ENCODE measurements at regions not wholly inside any gene's neighbourhood (a gene's known extent, or its start where the extent isn't known, plus 50 kb on each side); places are given as distances from the start of the nearest gene placed in this dataset.
A peak's percentile ranks its signal among the peaks of the same experiment; 100 is the strongest.

- CTCF ChIA-PET, result no interaction called here
- Mint-ChIP-seq H3K36me3 (no peaks in the 10 kb centered on the region), H3K27ac (no peak overlapping the region)
Observed at GRCh38 chr6:129778793-129779192, 68.8 kb upstream of the ARHGAP18 start.

GRCh38 chr6:129777371-129777770 lies 67.4 kb upstream of the ARHGAP18 start:
- Mint-ChIP-seq H3K36me3 (no peaks in the 10 kb centered on the region), H3K4me1 (peaks cover 9% of the 10 kb centered on the region), H3K4me3 (no peak overlapping the region), H3K9me3 (peaks cover 14% of the 10 kb centered on the region), H3K27me3 (peaks cover 12% of the 10 kb centered on the region), H3K27ac (no peak overlapping the region)
- no peak for DNase-seq
- CTCF ChIA-PET, result interaction anchor here (1.5 kb wide), 1 partner anchor 13 kb away, joined by 4 read pairs; no protein-coding TSS in a partner anchor

More at GRCh38 chr6:129778793-129779192, 68.8 kb upstream of the ARHGAP18 start:
- peaks cover 7% of the 10 kb centered on the region for H3K27me3 Mint-ChIP-seq
- H3K4me3 Mint-ChIP-seq, result no peak overlapping the region
- H3K4me1 Mint-ChIP-seq, result peaks cover 3% of the 10 kb centered on the region
- DNase-seq, result no peak
- H3K9me3 Mint-ChIP-seq, result peaks cover 14% of the 10 kb centered on the region

GRCh38 chr6:129776542-129777330 lies 66.8 kb upstream of the ARHGAP18 start:
- Mint-ChIP-seq H3K4me1 (peaks cover 9% of the 10 kb centered on the region), H3K4me3 (no peak overlapping the region), H3K9me3 (peaks cover 14% of the 10 kb centered on the region), H3K36me3 (no peaks in the 10 kb centered on the region), H3K27ac (no peak overlapping the region), H3K27me3 (peaks cover 18% of the 10 kb centered on the region)
- CTCF ChIA-PET, result interaction anchor here (1.3 to 2.4 kb wide), 4 partner anchors 12 to 177 kb away, joined by 4 to 9 read pairs (median 6); no protein-coding TSS in a partner anchor
- DNase-seq, result no peak

- no peak overlapping the region for H3K4me3 Mint-ChIP-seq
- DNase-seq, result peak; percentile 64
- peaks cover 9% of the 10 kb centered on the region for H3K4me1 Mint-ChIP-seq
- H3K36me3 Mint-ChIP-seq, result no peaks in the 10 kb centered on the region
- peaks cover 32% of the 10 kb centered on the region for H3K27me3 Mint-ChIP-seq
- H3K27ac Mint-ChIP-seq, result no peak overlapping the region
- CTCF ChIA-PET, result interaction anchor here (0.6 to 2.4 kb wide), 32 partner anchors 8 to 504 kb away, joined by 3 to 19 read pairs (median 4); no protein-coding TSS in a partner anchor
- peaks cover 13% of the 10 kb centered on the region for H3K9me3 Mint-ChIP-seq
Observed at GRCh38 chr6:129774697-129775447, 64.9 kb upstream of the ARHGAP18 start.

GRCh38 chr6:129773304-129773703 lies 63.3 kb upstream of the ARHGAP18 start:
- Mint-ChIP-seq H3K4me1 (peaks cover 11% of the 10 kb centered on the region), H3K9me3 (peaks cover 4% of the 10 kb centered on the region), H3K27me3 (peaks cover 43% of the 10 kb centered on the region), H3K36me3 (no peaks in the 10 kb centered on the region), H3K4me3 (no peak overlapping the region), H3K27ac (no peak overlapping the region)
- CTCF ChIA-PET, result interaction anchor here (1.0 kb wide), 1 partner anchor 10 kb away, joined by 5 read pairs; no protein-coding TSS in a partner anchor
- DNase-seq, result no peak

- no peaks in the 10 kb centered on the region for H3K9me3 Mint-ChIP-seq
- no peak overlapping the region for H3K27ac Mint-ChIP-seq
- peaks cover 54% of the 10 kb centered on the region for H3K27me3 Mint-ChIP-seq
- CTCF ChIA-PET, result interaction anchor here (0.8 to 1.3 kb wide), 2 partner anchors 15 to 250 kb away, joined by 3 read pairs; no protein-coding TSS in a partner anchor
- no peaks in the 10 kb centered on the region for H3K36me3 Mint-ChIP-seq
- DNase-seq, result no peak
- H3K4me3 Mint-ChIP-seq, result no peak overlapping the region
- peaks cover 23% of the 10 kb centered on the region for H3K4me1 Mint-ChIP-seq
Observed at GRCh38 chr6:129771678-129772077, 61.7 kb upstream of the ARHGAP18 start.

GRCh38 chr6:129767776-129768485 lies 58.0 kb upstream of the ARHGAP18 start:
- no peak for DNase-seq
- peaks cover 37% of the 10 kb centered on the region for H3K4me1 Mint-ChIP-seq
- H3K9me3 Mint-ChIP-seq, result no peaks in the 10 kb centered on the region
- no peak overlapping the region for H3K4me3 Mint-ChIP-seq
- H3K36me3 Mint-ChIP-seq, result no peaks in the 10 kb centered on the region
- CTCF ChIA-PET, result interaction anchor here (0.7 to 2.3 kb wide), 4 partner anchors 170 to 269 kb away, joined by 3 to 6 read pairs (median 4); no protein-coding TSS in a partner anchor
- H3K27me3 Mint-ChIP-seq, result peaks cover 58% of the 10 kb centered on the region
- H3K27ac Mint-ChIP-seq, result no peak overlapping the region

GRCh38 chr6:129766959-129767728 lies 57.2 kb upstream of the ARHGAP18 start:
- CTCF ChIA-PET, result interaction anchor here (0.7 to 2.3 kb wide), 3 partner anchors 9 to 268 kb away, joined by 3 to 6 read pairs (median 4); no protein-coding TSS in a partner anchor
- H3K27me3 Mint-ChIP-seq, result peaks cover 60% of the 10 kb centered on the region
- DNase-seq, result peak; percentile 77
- H3K9me3 Mint-ChIP-seq, result no peaks in the 10 kb centered on the region
- peak overlapping the region; percentile 72 for H3K4me3 Mint-ChIP-seq
- no peaks in the 10 kb centered on the region for H3K36me3 Mint-ChIP-seq
- H3K4me1 Mint-ChIP-seq, result peaks cover 37% of the 10 kb centered on the region
- peak overlapping the region; percentile 63 for H3K27ac Mint-ChIP-seq

- no peak overlapping the region for H3K4me3 Mint-ChIP-seq
- H3K9me3 Mint-ChIP-seq, result no peaks in the 10 kb centered on the region
- H3K27ac Mint-ChIP-seq, result no peak overlapping the region
- no peaks in the 10 kb centered on the region for H3K36me3 Mint-ChIP-seq
- CTCF ChIA-PET, result interaction anchor here (0.5 to 3.9 kb wide), 6 partner anchors 10 to 256 kb away, joined by 3 to 19 read pairs (median 5); no protein-coding TSS in a partner anchor
- peaks cover 37% of the 10 kb centered on the region for H3K4me1 Mint-ChIP-seq
- DNase-seq, result no peak
- H3K27me3 Mint-ChIP-seq, result peaks cover 45% of the 10 kb centered on the region
Observed at GRCh38 chr6:129764761-129765407, 54.9 kb upstream of the ARHGAP18 start.

GRCh38 chr6:129759796-129760605 lies 50.0 kb upstream of the ARHGAP18 start:
- Mint-ChIP-seq H3K27me3 (peaks cover 17% of the 10 kb centered on the region), H3K4me3 (no peak overlapping the region), H3K27ac (no peak overlapping the region), H3K36me3 (no peaks in the 10 kb centered on the region), H3K9me3 (no peaks in the 10 kb centered on the region), H3K4me1 (peaks cover 8% of the 10 kb centered on the region)
- CTCF ChIA-PET, result interaction anchor here (1.1 kb wide), 1 partner anchor 15 kb away, joined by 4 read pairs; no protein-coding TSS in a partner anchor
- DNase-seq, result no peak
